ENCODE measurements at regions not wholly inside any gene's neighbourhood (a gene's known extent, or its start where the extent isn't known, plus 50 kb on each side); places are given as distances from the start of the nearest gene placed in this dataset.
"Not testable (repeated sequence)": the region's sequence is repeated elsewhere in the genome, so short reads cannot be mapped to it uniquely, and the experiment has no call there.

GRCh38 chrX:44785652-44786051 lies 58.2 kb upstream of the DUSP21 start:
- DNase-seq (ENCODE audit: low spot score) = no peak

GRCh38 chrX:44784241-44784640 lies 59.6 kb upstream of the DUSP21 start:
- peak; percentile 3 for DNase-seq (ENCODE audit: low spot score)

DNA sequence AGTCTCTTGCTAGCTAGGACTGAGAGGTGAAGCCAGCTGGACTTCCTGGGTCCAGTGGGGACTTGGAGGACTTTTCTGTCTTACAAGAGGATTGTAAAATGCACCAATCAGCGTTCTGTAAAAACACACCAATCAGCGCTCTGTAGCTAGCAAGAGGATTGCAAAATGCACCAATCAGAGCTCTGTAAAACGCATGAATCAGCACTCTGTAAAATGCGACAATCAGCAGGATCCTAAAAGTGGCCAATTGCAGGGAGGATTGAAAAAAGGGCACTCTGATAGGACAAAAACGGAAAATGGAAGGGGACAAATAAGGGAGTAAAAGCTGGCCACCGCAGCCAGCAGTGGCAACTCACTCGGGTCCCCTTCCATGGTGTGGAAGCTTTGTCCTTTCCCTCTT lies 65.6 kb upstream of the DUSP21 start:
- no peak for DNase-seq (ENCODE audit: low spot score)

- no peak for DNase-seq (ENCODE audit: low spot score)
Observed at GRCh38 chrX:44775726-44776125, 68.1 kb upstream of the DUSP21 start.

GRCh38 chrX:44774066-44774465 lies 69.8 kb upstream of the DUSP21 start:
- not testable (repeated sequence) for DNase-seq (ENCODE audit: low spot score)

GRCh38 chrX:44770121-44770520 lies 73.7 kb upstream of the DUSP21 start:
- no peak for DNase-seq (ENCODE audit: low spot score)

- no peak for DNase-seq (ENCODE audit: low spot score)
Observed at GRCh38 chrX:44767308-44767707, 76.5 kb upstream of the DUSP21 start.

GRCh38 chrX:44765556-44765955 lies 78.3 kb upstream of the DUSP21 start:
- DNase-seq (ENCODE audit: low spot score) = no peak

GRCh38 chrX:44747969-44748368 lies 95.9 kb upstream of the DUSP21 start:
- DNase-seq (ENCODE audit: low spot score) = no peak

GRCh38 chrX:44747317-44747716 lies 96.5 kb upstream of the DUSP21 start:
- DNase-seq (ENCODE audit: low spot score) = no peak

GRCh38 chrX:44744799-44745198 lies 99.0 kb upstream of the DUSP21 start:
- DNase-seq (ENCODE audit: low spot score) = no peak

DNA sequence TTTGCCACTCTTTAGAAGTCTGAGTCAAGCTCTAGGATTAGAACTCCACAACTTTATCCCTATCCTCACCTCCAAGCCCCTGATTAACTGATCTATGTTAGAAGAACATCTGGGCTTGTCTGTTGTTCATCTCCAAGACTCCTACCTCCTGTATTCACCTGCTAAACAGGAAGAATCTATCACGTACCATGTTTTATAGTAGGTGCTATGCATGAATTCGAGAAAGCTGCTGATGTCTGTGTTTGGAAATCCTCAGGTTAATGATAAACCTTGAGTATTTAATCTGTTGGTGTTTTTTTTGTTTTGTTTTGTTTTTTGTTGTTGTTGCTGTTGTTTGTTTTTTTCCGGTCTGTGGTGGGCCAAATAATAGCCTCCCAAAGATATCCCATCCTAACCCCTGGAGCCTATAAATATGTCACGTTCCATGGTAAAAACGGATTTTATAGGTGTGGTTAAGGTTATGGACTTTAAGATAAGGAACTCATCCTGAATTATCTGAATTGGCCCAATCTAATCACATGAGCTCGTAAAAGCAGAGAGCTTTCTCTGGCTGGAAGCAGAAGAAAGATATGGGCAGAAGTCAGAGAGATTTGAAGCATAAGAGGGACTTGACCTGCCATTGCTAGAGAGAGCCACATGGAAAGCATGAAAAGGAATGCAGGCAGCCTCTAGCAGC lies 101.2 kb upstream of the DUSP21 start:
- DNase-seq (ENCODE audit: low spot score) = no peak

DNA sequence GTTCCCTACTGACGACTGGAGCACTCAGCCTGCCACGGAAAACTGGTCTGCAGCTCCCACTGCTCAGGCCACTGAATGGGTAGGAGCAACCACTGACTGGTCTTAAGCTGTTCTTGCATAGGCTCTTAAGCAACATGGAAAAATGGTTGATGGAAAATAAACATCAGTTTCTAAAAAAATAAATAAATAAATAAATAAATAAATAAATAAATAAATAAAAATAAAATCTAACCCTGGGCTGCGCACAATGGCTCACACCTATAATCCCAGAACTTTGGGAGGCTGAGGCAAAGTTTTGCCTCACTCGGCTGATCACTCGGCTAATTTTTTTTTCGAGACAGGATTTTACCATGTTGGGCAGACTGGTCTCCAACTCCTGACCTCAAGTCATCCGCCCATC lies 102.0 kb upstream of the DUSP21 start:
- not testable (repeated sequence) for DNase-seq (ENCODE audit: low spot score)

DNA sequence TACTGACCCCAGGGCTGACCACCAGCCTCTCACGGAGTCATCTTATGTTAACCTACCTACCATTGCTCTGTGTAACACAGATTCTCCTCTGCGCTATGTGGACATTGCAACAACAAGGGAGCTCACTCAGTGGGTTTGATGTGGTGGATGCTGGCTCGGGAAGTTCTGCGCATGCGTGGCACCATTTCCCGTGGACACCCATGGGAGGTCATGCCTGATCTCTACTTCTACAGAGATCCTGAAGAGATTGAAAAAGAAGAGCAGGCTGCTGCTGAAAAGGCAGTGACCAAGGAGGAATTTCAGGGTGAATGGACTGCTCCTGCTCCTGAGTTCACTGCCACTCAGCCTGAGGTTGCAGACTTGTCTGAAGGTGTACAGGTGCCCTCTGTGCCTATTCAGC lies 102.4 kb upstream of the DUSP21 start:
- DNase-seq (ENCODE audit: low spot score) = not testable (repeated sequence)

- no peak for DNase-seq (ENCODE audit: low spot score)
Observed at GRCh38 chrX:44735498-44735897, 108.3 kb upstream of the DUSP21 start.

DNA sequence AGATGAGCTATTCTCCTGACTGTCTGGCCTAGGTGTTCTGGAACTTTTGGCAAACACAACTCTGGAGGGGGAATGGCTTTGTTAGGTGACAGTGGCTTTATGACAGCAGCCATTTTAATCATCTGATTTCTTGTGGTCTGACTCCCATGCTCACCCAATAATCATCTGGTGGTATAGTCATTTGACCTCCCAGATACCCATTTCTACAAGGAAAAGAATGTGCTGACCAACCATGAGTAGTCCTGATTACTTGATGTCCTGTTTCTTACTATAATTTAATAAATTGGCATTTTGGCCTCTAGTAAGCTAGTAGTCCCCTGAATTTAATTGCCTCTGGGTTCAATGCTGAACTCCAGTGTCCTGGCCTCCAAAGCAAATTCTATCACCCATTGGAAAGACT lies 109.9 kb upstream of the DUSP21 start:
- DNase-seq (ENCODE audit: low spot score) = no peak

DNA sequence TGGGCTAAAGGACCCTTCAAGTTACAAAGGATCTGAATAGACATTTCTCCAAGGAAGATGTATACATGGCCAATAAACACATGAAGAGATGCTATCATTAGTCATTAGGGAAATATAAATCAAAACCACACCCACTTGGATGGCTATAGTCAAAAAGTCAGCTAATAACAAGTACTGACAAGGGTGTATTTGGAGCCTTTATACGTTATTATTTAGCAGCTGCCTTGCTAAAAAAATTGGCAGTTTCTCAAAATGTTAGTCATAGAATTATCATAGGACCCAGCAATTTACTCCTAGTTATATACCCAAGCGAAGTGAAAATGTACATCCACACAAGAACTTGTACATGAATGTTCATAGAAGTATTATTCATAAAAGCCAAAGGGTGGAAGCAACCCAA lies 112.7 kb upstream of the DUSP21 start:
- no peak for DNase-seq (ENCODE audit: low spot score)

DNA sequence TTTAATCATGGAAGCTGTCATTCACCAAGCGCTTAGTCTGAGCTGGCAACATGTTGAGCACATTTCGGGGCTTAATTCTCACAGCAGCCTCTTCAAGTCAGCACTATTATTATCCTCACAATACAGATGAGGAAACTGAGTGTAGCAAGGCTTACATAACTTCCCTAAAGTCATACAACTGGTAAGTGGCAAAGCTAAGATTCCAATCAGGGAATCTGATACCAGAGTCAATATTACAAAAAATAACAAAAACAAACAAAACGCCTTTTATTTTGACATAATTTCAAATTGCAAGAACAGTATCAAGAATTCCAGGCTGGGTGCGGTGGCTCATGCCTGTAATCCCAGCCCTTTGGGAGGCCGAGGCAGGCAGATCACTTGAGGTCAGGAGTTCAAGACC lies 120.4 kb upstream of the DUSP21 start:
- DNase-seq (ENCODE audit: low spot score) = no peak

GRCh38 chrX:44708470-44708869 lies 135.4 kb upstream of the DUSP21 start:
- DNase-seq (ENCODE audit: low spot score) = no peak

- DNase-seq (ENCODE audit: low spot score) = no peak
Observed at GRCh38 chrX:44705817-44706551, 137.8 kb upstream of the DUSP21 start.

- peak; percentile 37 for DNase-seq (ENCODE audit: low spot score)
Observed at GRCh38 chrX:44698357-44698756, 145.5 kb upstream of the DUSP21 start.

GRCh38 chrX:44693255-44693654 lies 150.6 kb upstream of the DUSP21 start:
- no peak for DNase-seq (ENCODE audit: low spot score)

DNA sequence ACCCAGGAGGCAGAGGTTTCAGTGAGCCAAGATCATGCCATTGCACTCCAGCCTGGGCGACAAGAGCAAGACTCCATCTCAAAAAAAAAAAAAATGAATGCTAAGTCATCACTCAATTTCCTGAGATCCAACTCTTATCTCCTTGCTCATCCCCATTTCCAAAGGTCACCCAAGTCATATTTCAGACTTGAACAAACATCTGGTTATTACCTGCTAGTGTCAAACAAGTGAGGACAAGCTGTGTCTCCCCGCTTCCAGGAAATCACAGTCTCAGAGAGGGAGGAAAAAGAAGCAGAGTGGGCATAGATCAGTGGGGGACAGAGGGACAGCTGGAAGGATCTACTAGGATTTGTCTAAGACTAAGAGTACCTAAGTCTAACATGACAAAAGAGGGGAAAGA lies 147.5 kb upstream of the FUNDC1 start:
- DNase-seq (ENCODE audit: low spot score) = no peak

Measured in H4 (cell line).